ENCODE measurements at regions not wholly inside any gene's neighbourhood (a gene's known extent, or its start where the extent isn't known, plus 50 kb on each side); places are given as distances from the start of the nearest gene placed in this dataset.
A peak's percentile ranks its signal among the peaks of the same experiment; 100 is the strongest.

DNA sequence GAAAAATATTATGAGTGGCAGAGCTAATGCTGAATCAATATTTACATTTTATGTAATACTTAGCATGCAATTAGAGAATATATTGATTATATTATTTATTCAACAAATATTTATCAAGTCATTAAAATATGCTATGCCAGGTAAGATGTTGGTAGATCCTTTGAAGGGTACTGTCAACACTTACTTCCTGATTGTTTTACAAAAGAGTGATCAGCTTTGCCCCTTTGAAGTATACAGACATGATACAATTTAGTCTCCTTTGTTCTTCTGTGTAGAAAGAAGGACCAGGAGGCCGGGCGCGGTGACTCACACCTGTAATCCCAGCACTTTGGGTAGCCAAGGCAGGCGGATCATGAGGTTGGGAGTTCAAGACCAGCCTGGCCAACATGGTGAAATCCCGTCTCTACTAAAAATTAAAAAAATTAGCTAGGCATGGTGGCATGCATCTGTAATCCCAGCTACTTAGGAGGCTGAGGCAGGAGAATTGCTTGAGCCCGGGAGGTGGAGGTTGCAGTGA is 73.9 kb upstream of the IFNG-AS1 start:
- DNase-seq: no peak

GRCh38 chr12:67916266-67916970 is 72.8 kb upstream of the IFNG-AS1 start:
- no peak for DNase-seq

DNA sequence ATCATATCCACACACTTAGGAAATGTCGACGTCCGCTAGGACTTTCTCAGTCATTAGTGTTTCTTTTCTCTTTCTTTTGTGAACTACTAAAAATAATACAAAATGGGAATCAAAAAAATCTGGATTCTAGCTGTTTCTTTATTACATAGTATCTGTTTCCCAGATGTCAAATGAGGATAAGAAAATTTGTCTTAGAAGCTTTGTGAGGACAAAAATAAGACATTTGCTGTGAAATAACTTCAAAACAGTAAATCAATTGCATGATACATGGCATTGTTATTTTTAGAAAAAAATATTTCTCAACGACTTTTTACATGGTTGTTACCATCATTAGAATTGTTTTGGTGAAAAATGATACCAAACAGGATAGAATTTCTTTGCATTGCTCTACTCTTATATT is 71.4 kb upstream of the IFNG-AS1 start:
- DNase-seq: no peak

- DNase-seq: no peak
Observed at GRCh38 chr12:67918441-67918840, 70.8 kb upstream of the IFNG-AS1 start.

- DNase-seq: no peak
Observed at GRCh38 chr12:67919406-67919805, 69.8 kb upstream of the IFNG-AS1 start.

DNA sequence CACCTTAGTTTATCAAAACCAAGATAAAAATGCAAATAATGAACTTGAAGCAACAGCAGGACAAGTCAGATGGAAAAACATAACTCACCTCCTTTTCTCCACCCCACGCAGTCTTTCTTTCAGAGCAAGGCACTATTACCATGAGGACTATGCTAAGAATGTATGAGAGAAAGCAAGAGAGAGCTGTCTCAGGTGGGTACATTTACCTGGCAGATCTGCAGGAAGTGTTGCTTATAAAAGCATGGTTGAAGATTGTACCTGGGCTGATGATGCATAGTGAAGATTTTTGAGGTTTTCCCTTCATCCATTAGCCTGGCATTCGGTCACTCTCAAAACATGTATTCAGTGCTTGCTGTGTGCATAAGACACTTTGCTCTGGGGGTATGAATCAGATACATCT is 68.8 kb upstream of the IFNG-AS1 start:
- no peak for DNase-seq

DNA sequence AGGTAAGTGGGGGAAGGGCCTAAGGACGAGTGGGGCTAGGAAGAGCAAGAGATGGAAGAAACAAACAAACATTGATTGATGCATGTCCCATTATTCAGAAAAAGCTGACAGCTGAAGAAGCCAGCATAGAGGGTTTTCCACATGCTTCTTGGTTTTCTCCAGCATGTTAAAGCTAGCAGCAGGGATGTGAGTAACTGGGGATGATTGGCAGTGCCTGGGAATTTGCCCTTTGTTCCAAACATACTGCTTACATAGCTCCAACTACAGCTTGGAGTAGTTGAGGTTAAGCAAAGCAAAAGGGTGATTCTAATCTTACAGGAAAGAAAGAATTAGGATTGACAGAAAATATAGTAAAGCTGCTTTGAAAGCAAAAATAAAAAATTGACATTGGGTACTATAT is 68.0 kb upstream of the IFNG-AS1 start:
- no peak for DNase-seq

DNA sequence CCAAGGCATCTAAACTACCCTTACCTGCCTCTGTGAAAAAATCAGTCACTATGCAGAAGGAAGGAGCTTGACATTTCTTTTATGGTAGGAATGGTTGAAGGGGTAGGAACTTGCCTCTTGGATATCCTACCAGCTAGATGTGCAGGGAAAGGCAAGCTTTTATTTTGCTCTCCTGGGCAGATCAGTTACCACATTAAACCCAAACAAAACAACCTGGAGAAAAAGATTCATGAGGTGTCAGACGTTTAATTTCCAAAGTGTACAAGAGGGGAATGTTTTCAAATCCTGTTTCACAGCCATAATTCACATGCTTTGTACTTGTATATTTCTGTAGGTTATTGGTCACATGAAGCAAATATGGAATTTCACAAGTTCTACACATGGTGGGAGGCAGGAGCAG is 67.0 kb upstream of the IFNG-AS1 start:
- DNase-seq: no peak

- peak; percentile 14 for DNase-seq
Observed at GRCh38 chr12:67925077-67925476, 64.2 kb upstream of the IFNG-AS1 start.

- DNase-seq: no peak
Observed at GRCh38 chr12:67925552-67925951, 63.7 kb upstream of the IFNG-AS1 start.

- DNase-seq: no peak
Observed at GRCh38 chr12:67926063-67926462, 63.2 kb upstream of the IFNG-AS1 start.

GRCh38 chr12:67927324-67927723 is 61.9 kb upstream of the IFNG-AS1 start:
- DNase-seq: no peak

- DNase-seq: no peak
Observed at GRCh38 chr12:67927815-67928214, 61.4 kb upstream of the IFNG-AS1 start.

DNA sequence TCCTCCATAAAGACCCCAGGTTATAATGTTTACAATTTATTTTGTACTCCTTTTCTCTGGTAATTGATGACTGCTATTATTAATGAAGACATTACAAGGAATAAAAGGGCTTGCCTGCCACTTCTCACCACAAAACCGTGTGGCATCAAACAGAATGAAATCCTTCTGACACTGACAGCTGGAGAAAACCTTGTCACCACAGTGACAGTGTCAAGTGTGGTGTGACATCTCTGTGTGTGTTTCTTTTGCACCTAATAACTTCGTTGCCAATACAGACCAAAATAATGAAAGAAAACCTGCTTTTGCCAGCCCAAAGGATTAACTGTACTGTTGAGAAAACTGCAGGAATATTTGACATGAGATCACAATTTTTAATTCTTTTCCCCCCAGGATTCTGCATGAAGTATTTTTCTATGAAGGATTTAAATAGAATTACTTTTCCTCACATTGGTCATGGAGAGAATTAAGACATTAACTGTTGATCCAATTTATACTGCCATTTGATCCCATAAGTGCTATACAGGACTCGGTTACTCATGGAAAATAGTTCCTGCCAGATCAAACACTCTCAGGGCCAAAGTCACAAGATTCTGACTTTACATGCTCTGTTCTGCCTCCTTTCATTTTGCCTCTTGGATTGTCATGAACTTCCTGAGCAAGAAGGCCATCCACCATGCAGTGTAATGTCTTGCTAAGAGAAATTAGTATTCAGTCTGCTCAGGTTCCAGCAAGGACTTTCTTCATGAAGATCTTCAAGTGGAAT is 60.4 kb upstream of the IFNG-AS1 start:
- no peak for DNase-seq

DNA sequence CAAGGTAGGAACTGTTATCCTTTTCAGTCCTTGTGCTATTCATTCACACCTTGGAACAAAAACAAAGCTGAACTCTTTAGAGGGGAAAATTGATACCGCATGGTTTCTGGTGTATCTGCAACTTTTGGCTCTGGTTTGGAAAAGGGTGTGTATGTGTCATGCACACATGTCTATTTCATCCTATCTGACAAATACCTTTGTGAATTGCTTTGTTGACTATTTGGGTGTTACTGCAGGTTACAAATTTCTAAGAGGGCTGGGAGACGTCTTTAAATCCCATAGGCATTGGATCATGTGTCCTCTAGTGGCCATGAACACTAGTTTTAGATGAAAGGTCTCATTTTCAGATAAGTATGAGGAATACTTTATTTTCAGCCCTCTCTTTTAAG is 59.9 kb upstream of the IFNG-AS1 start:
- no peak for DNase-seq

- DNase-seq: no peak
Observed at GRCh38 chr12:67937822-67938221, 51.4 kb upstream of the IFNG-AS1 start.
